GM12864 (cell line): ENCODE measurements at regions not wholly inside any gene's neighbourhood (a gene's known extent, or its start where the extent isn't known, plus 50 kb on each side); places are given as distances from the start of the nearest gene placed in this dataset.
"Not testable (repeated sequence)": the region's sequence is repeated elsewhere in the genome, so short reads cannot be mapped to it uniquely, and the experiment has no call there.

Experiments used
- DNase-seq: peaks from one replicate; pipeline ENCODE4 v3.0.0-alpha.2; 2011; ENCODE audit warnings: low read depth
- H3K4me3 ChIP-seq: 2 replicates; pipeline ENCODE4 v1.5.1; 2011; ENCODE audit warnings: mild to moderate bottlenecking, low read depth, low read length, control low read depth
- TF ChIP-seq, protein P1 (sequence below): IDR thresholded peaks from 2 replicates; pipeline ENCODE4 v1.5.1; 2011; ENCODE audit warnings: low read depth, mild to moderate bottlenecking, moderate library complexity, low read length, control low read depth, inconsistent platforms; ENCODE audit errors: missing control alignments

DNA sequence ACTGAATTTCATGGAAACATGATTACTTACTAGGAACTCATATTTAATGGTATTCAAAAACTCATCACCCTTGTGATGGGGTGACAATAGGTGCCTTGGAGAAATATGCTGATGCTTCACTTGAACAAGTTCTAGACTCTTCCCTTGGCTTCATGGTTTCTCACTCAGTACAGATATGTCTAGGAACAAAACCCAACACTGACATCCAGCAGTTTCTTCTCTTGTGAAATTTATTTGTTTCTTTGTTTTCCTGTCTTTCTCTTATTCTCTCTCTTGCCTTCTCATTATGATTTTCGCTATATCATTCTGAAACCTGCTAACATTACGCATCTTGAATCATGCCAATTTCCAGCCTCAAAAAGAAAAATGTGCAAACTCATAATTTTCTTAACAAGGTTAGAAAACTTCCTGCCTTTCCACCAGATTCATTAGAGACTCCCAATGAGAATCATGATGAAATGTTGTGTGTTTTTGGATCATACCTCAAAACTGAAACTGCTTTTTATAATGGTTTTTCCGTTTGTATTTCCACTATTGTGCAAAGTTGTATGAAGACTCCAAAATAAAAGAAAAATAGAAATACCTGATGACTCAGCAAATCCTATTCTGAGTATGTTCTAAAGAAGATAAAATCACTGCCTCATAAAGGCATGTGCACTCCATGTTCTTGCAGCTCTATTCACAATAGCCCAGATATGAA, 1021.5 kb downstream of the TMEM121 start:
- no peak overlapping the region for H3K4me3 ChIP-seq
- no peak for DNase-seq
- TF ChIP-seq, protein P1, sequence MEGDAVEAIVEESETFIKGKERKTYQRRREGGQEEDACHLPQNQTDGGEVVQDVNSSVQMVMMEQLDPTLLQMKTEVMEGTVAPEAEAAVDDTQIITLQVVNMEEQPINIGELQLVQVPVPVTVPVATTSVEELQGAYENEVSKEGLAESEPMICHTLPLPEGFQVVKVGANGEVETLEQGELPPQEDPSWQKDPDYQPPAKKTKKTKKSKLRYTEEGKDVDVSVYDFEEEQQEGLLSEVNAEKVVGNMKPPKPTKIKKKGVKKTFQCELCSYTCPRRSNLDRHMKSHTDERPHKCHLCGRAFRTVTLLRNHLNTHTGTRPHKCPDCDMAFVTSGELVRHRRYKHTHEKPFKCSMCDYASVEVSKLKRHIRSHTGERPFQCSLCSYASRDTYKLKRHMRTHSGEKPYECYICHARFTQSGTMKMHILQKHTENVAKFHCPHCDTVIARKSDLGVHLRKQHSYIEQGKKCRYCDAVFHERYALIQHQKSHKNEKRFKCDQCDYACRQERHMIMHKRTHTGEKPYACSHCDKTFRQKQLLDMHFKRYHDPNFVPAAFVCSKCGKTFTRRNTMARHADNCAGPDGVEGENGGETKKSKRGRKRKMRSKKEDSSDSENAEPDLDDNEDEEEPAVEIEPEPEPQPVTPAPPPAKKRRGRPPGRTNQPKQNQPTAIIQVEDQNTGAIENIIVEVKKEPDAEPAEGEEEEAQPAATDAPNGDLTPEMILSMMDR: no peak

DNA sequence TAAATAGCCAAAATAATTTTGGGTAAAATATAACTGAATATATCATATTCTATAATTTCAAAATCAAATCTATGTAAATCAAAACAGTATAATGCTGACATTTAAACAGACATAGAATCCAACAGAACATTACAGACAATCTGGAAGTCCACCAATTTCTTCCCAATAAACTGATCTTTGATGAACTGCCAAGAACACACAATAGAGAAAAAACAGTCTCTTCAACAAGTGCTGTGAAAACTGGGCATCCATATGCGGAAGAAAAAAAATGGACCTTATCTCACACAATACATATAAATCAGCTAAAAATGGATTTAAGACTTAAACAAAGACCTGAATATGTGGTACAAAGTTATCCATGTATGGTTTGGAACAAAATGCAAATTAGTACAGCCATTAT, 1022.7 kb downstream of the TMEM121 start:
- TF ChIP-seq, protein P1: no peak
- DNase-seq: no peak

DNA sequence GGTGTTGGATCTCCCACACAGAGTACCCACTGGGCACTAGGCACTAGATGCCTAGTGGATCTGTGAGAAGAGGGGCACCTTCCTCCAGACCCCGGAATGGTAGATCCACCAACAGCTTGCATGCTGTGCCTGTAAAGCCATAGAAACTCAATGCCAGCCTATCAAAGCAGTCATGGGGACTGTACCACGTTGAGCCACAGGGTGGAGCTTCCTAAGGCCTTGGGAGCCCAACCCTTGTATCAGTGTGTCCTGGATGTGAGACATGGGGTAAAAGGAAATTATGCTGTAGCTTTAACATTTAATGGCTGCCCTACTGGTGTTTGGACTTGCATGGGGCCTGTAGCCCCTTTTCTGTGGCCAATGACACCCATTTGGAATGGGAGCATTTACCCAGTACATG, 1024.9 kb downstream of the TMEM121 start:
- TF ChIP-seq, protein P1: peak; percentile 33
- no peak for DNase-seq
- no peak overlapping the region for H3K4me3 ChIP-seq

More for the DNA sequence above, 1022.7 kb downstream of the TMEM121 start:
- H3K4me3 ChIP-seq: no peak overlapping the region

DNA sequence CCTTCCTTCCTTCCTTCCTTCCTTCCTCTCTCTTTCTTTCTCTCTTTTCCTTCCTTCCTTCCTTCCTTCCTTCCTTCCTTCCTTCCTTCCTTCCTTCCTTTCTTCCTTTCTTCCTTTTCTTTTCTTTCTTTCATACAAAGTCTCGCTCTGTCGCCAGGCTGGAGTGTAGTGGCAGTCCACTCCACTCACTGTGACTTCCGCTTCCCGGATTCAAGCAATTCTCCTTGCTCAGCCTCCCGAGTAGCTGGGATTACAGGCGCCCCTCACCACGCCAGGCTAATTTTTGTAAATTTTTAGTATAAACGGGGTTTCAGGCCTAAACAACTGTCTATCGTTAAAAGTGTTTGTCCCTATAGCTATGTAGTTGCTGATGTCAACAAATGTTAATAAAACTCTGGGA, 1029.8 kb downstream of the TMEM121 start:
- DNase-seq, H3K4me3 ChIP-seq: not testable (repeated sequence)

DNA sequence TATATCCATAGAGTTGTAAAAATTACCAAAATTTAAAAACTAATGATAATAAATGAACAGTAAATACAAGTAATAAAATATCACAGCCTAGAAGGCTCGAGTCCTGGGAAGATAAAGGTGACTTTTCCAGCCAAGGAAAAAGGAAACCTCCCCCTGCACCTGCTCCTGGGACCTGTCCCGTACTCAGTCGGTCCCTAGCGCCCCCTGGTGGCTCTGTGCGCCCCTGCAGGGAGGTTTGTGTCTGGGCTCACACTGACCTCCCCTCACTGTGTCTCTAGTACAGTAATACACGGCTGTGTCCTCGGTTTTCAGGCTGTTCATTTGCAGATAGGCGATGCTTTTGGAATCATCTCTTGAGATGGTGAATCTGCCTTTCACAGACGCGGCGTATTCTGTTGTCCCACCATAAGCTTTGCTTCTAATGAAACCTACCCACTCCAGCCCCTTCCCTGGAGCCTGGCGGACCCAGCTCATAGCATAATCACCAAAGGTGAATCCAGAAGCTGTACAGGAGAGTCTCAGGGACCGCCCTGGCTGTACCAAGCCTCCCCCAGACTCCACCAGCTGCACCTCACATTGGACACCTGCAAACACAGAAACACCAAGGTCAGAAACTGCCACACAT, 1030.4 kb downstream of the TMEM121 start:
- TF ChIP-seq, protein P1: peak; percentile 90
- DNase-seq: no peak

DNA sequence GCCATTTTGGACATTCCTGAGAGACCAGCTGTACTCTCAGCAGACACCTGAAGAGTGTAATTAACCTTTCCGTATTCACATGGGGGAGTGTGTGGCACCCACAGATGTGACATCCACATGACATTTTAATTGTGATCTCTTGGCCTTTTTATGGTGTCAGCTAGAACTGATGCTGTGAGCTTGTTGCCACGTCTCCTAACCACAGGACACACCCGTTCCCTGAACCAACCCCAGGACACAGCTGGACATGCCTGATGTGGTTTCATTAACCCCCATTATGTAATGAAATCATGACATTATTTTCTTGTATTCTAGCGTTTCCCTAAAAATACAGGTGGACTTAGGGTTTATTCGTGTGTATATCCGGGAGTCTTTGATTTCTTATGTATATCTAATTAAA, 1036.1 kb downstream of the TMEM121 start:
- H3K4me3 ChIP-seq: no peak overlapping the region
- TF ChIP-seq, protein P1: no peak
- DNase-seq: no peak

More for the DNA sequence above, 1030.4 kb downstream of the TMEM121 start:
- no peak overlapping the region for H3K4me3 ChIP-seq

DNA sequence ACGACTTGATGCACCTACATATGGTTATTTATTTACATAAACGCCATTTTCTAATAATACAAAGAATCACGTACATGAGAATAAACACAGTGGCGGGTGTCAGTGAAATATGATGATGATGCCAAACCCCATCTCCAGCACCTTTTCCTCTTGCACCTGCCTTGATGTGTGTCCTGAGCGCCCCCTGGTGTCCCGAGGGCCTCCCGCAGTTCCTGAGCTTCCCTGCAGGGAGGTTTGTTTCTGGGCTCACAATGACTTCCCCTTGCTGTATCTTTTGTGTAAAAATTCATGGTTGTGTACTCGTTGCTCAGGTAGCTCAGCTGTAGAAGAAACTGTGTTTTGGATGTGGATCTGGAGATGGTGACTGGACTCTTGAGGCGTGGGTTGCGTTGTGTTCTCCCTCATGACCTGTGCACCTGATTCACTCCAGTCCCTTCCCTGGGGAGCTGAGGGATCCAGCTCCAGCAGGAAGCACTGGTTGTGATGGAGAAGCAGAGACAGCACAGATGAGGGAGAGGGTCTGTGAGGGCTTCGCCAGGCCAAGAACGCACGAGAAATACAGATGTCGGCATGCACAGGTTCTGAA, 1037.8 kb downstream of the TMEM121 start:
- DNase-seq: peak; percentile 35
- TF ChIP-seq, protein P1: peak; percentile 95
- no peak overlapping the region for H3K4me3 ChIP-seq
